Keratinocyte (primary cell): ENCODE measurements at regions not wholly inside any gene's neighbourhood (a gene's known extent, or its start where the extent isn't known, plus 50 kb on each side); places are given as distances from the start of the nearest gene placed in this dataset.

Experiments
- DNase-seq: peaks from one replicate; pipeline ENCODE4 v3.0.0-alpha.2; 2011; ENCODE audit warnings: low read depth, missing footprints, low spot score
- FAIRE-seq: peaks from 2 replicates; lab custom pipeline; 2011; peaks lifted over from hg19 to GRCh38; lab: Jason Lieb, UNC
- H2AFZ ChIP-seq: 2 replicates; pipeline ENCODE4 v1.6.0; 2012; ENCODE audit warnings: low read length, control low read depth, inconsistent platforms; ENCODE audit not compliant: control insufficient read depth
- H3K27ac ChIP-seq: 2 replicates; pipeline ENCODE4 v1.5.1; 2011; ENCODE audit warnings: low read length; ENCODE audit not compliant: control insufficient read depth, insufficient read depth
- H3K27me3 ChIP-seq: 3 replicates; pipeline ENCODE4 v1.6.0; 2011; ENCODE audit warnings: low read length; ENCODE audit not compliant: control insufficient read depth, insufficient read depth; ENCODE audit errors: extremely low read depth
- H3K36me3 ChIP-seq, 2 experiments: 2 replicates in 1 of 2; 3 replicates in 1 of 2; pipeline ENCODE4 v1.5.1; 2011; ENCODE audit warnings: low read length in 2 of 2, mild to moderate bottlenecking in 1 of 2; ENCODE audit not compliant: control insufficient read depth in 2 of 2, insufficient read depth in 2 of 2; ENCODE audit errors: extremely low read depth in 1 of 2
- H3K4me1 ChIP-seq: 3 replicates; pipeline ENCODE4 v1.5.1; 2011; ENCODE audit warnings: low read length; ENCODE audit not compliant: control insufficient read depth, insufficient read depth; ENCODE audit errors: extremely low read depth
- H3K4me2 ChIP-seq: 3 replicates; pipeline ENCODE4 v1.6.0; 2011; ENCODE audit warnings: low read depth, low read length; ENCODE audit not compliant: control insufficient read depth, insufficient read depth; ENCODE audit errors: extremely low read depth
- H3K4me3 ChIP-seq, 3 experiments: fragments of 200-600 bp in 1 of 3; sonication (generic) in 1 of 3; 2 replicates in 2 of 3; 3 replicates in 1 of 3; pipeline ENCODE4 v1.5.1; 2011 to 2016; ENCODE audit warnings: low read length in 3 of 3, mild to moderate bottlenecking in 3 of 3, control low read depth in 2 of 3, inconsistent platforms in 1 of 3, low read depth in 1 of 3, mixed read lengths in 1 of 3, mixed run types in 1 of 3, moderate library complexity in 1 of 3; ENCODE audit not compliant: control insufficient read depth in 2 of 3, insufficient read depth in 2 of 3; ENCODE audit errors: extremely low read depth in 1 of 3
- H3K79me2 ChIP-seq: 2 replicates; pipeline ENCODE4 v1.6.0; 2012; ENCODE audit warnings: low read length; ENCODE audit not compliant: control insufficient read depth, insufficient read depth
- H3K9ac ChIP-seq: 3 replicates; pipeline ENCODE4 v1.6.0; 2011; ENCODE audit warnings: low read length; ENCODE audit not compliant: control insufficient read depth, insufficient read depth; ENCODE audit errors: extremely low read depth
- H3K9me1 ChIP-seq: 3 replicates; pipeline ENCODE4 v1.6.0; 2011; ENCODE audit warnings: low read length; ENCODE audit not compliant: control insufficient read depth, insufficient read depth; ENCODE audit errors: extremely low read depth
- H3K9me3 ChIP-seq: 2 replicates; pipeline ENCODE4 v1.5.1; 2012; ENCODE audit warnings: low read depth, low read length; ENCODE audit not compliant: control insufficient read depth
- H4K20me1 ChIP-seq: 3 replicates; pipeline ENCODE4 v1.6.0; 2011; ENCODE audit warnings: low read length; ENCODE audit not compliant: control insufficient read depth, insufficient read depth; ENCODE audit errors: extremely low read depth
- CTCF ChIP-seq, 3 experiments: IDR thresholded peaks in 1 of 3; conservative IDR thresholded peaks in 1 of 3; optimal IDR thresholded peaks in 1 of 3; 2 replicates in 2 of 3; 3 replicates in 1 of 3; pipeline versions ENCODE3 to v1.5.1; 2011; ENCODE audit warnings: low read length in 3 of 3, mild to moderate bottlenecking in 3 of 3, moderate library complexity in 2 of 3, control low read depth in 1 of 3, inconsistent platforms in 1 of 3; ENCODE audit not compliant: insufficient read depth in 2 of 3; ENCODE audit errors: extremely low read depth in 1 of 3
- EZH2 ChIP-seq: IDR thresholded peaks from one replicate; pipeline ENCODE4 v1.6.1; 2012; ENCODE audit warnings: inconsistent platforms, mild to moderate bottlenecking, low read length, moderate library complexity
- dilution Hi-C: fragments of 300-500 bp; cut with MboI; formaldehyde crosslinking; loops from one replicate; pipeline ENCODE4 v1.7.0; 2020; ENCODE audit warnings: low sequenced_read_pairs; ENCODE audit not compliant: extremely low pct_ligation_motif_present

- no peak overlapping the region for H2AFZ ChIP-seq
- no peak for FAIRE-seq
- no peaks in the 10 kb centered on the region for H3K79me2 ChIP-seq
- no peak overlapping the region for H3K4me3 ChIP-seq
- H3K4me1 ChIP-seq, result peaks cover 9% of the 10 kb centered on the region
- DNase-seq, result no peak
- H4K20me1 ChIP-seq, result no peaks in the 10 kb centered on the region
- H3K9me3 ChIP-seq, result peaks cover 6% of the 10 kb centered on the region
- peaks cover 5% of the 10 kb centered on the region for H3K27me3 ChIP-seq
- no peak overlapping the region for H3K27ac ChIP-seq
- dilution Hi-C loops, result no loop called here
- no peaks in the 10 kb centered on the region for H3K36me3 ChIP-seq
- no peak for TF ChIP-seq CTCF (optimal IDR thresholded peaks at IDR 0.05 in 1 of 3, IDR thresholded peaks at IDR 0.05 in 1 of 3, conservative IDR thresholded peaks at IDR 0.05 in 1 of 3; ENCODE audit: extremely low read depth in 1 of 3, insufficient read depth in 2 of 3, low read length in 3 of 3)
- no peak for TF ChIP-seq EZH2
- no peak overlapping the region for H3K9ac ChIP-seq
- H3K9me1 ChIP-seq, result no peaks in the 10 kb centered on the region
- H3K4me2 ChIP-seq, result no peak overlapping the region
These were observed 54.2 kb upstream of the EPS8L3 start for GRCh38 chr1:109817881-109818270.

- no peaks in the 10 kb centered on the region for H4K20me1 ChIP-seq
- FAIRE-seq, result no peak
- H3K9me3 ChIP-seq, result peaks cover 6% of the 10 kb centered on the region
- H2AFZ ChIP-seq, result no peak overlapping the region
- H3K36me3 ChIP-seq, result no peaks in the 10 kb centered on the region
- H3K79me2 ChIP-seq, result no peaks in the 10 kb centered on the region
- no peak overlapping the region for H3K27ac ChIP-seq
- H3K9ac ChIP-seq, result no peak overlapping the region
- no peaks in the 10 kb centered on the region for H3K9me1 ChIP-seq
- TF ChIP-seq EZH2 (no peak), CTCF (optimal IDR thresholded peaks at IDR 0.05 in 1 of 3, IDR thresholded peaks at IDR 0.05 in 1 of 3, conservative IDR thresholded peaks at IDR 0.05 in 1 of 3; ENCODE audit: extremely low read depth in 1 of 3, insufficient read depth in 2 of 3, low read length in 3 of 3) (no peak)
- no peak for DNase-seq
- dilution Hi-C loops, result no loop called here
- peaks cover 9% of the 10 kb centered on the region for H3K4me1 ChIP-seq
- peaks cover 5% of the 10 kb centered on the region for H3K27me3 ChIP-seq
- H3K4me2 ChIP-seq, result no peak overlapping the region
- no peak overlapping the region for H3K4me3 ChIP-seq
These were observed 53.3 kb upstream of the EPS8L3 start for GRCh38 chr1:109816975-109817535.
